ENCODE measurements at regions not wholly inside any gene's neighbourhood (a gene's known extent, or its start where the extent isn't known, plus 50 kb on each side); places are given as distances from the start of the nearest gene placed in this dataset.
A peak's percentile ranks its signal among the peaks of the same experiment; 100 is the strongest.

- TF ChIP-seq POLR2AphosphoS5 (IDR thresholded peaks at IDR 0.05): no peak
- TF ChIP-seq EP300 (IDR thresholded peaks at IDR 0.05): no peak
- no peak for TF ChIP-seq POLR2A (IDR thresholded peaks at IDR 0.05)
- TF ChIP-seq CTCF (IDR thresholded peaks at IDR 0.05): peak in 3 of 4 experiments; percentile 15 to 51 (median 24)
- Histone ChIP-seq H3K27me3 (no peaks in the 10 kb centered on the region), H3K9me3 (no peaks in the 10 kb centered on the region), H3K4me1 (no peaks in the 10 kb centered on the region), H3K4me3 (no peak overlapping the region), H3K36me3 (no peaks in the 10 kb centered on the region), H3K27ac (no peak overlapping the region)
- ATAC-seq: no peak
These were observed 1183.2 kb upstream of the ACVR2A start for GRCh38 chr2:146661473-146662096.

GRCh38 chr2:146659976-146660375 lies 1184.9 kb upstream of the ACVR2A start:
- H3K4me1 ChIP-seq: no peaks in the 10 kb centered on the region
- H3K36me3 ChIP-seq: no peaks in the 10 kb centered on the region
- no peaks in the 10 kb centered on the region for H3K9me3 ChIP-seq
- 80 to 100% methylated on average over 1 of the region's 1 CpG for WGBS, 2 donors (ENCODE audit: low coverage in 1 of 2)
- TF ChIP-seq POLR2AphosphoS5 (IDR thresholded peaks at IDR 0.05): no peak
- no peak for TF ChIP-seq CTCF (IDR thresholded peaks at IDR 0.05)
- no peak for TF ChIP-seq POLR2A (IDR thresholded peaks at IDR 0.05)
- no peak for TF ChIP-seq EP300 (IDR thresholded peaks at IDR 0.05)
- H3K4me3 ChIP-seq: no peak overlapping the region
- H3K27me3 ChIP-seq: no peaks in the 10 kb centered on the region
- no peak overlapping the region for H3K27ac ChIP-seq
- ATAC-seq: no peak

GRCh38 chr2:146652311-146652710 lies 1192.5 kb upstream of the ACVR2A start:
- no peak for TF ChIP-seq POLR2A (IDR thresholded peaks at IDR 0.05)
- no peaks in the 10 kb centered on the region for H3K27me3 ChIP-seq
- no peak for ATAC-seq
- no peak overlapping the region for H3K27ac ChIP-seq
- H3K9me3 ChIP-seq: peaks cover 0 to 4% (median 0%) of the 10 kb centered on the region in 3 donors
- H3K4me1 ChIP-seq: no peaks in the 10 kb centered on the region
- no peak overlapping the region for H3K4me3 ChIP-seq
- WGBS, 2 donors (ENCODE audit: low coverage in 1 of 2): 72 to 77% methylated on average over 2 of the region's 2 CpGs
- H3K36me3 ChIP-seq: no peaks in the 10 kb centered on the region

- H3K4me1 ChIP-seq: no peaks in the 10 kb centered on the region
- H3K9me3 ChIP-seq: peaks cover 0 to 7% (median 0%) of the 10 kb centered on the region in 3 donors
- no peak overlapping the region for H3K27ac ChIP-seq
- H3K4me3 ChIP-seq: no peak overlapping the region
- TF ChIP-seq POLR2AphosphoS5 (IDR thresholded peaks at IDR 0.05) (no peak), CTCF (IDR thresholded peaks at IDR 0.05) (no peak), POLR2A (IDR thresholded peaks at IDR 0.05) (no peak), EP300 (IDR thresholded peaks at IDR 0.05) (no peak)
- no peaks in the 10 kb centered on the region for H3K36me3 ChIP-seq
- H3K27me3 ChIP-seq: no peaks in the 10 kb centered on the region
- 43 to 67% methylated on average over 2 to 3 of the region's 3 CpGs for WGBS, 2 donors (ENCODE audit: low coverage in 1 of 2)
- no peak for ATAC-seq
These were observed 1193.5 kb upstream of the ACVR2A start for GRCh38 chr2:146651361-146651760.

- Histone ChIP-seq H3K4me1 (no peaks in the 10 kb centered on the region), H3K27me3 (no peaks in the 10 kb centered on the region), H3K9me3 (peaks cover 0 to 12% (median 0%) of the 10 kb centered on the region in 3 donors), H3K27ac (no peak overlapping the region), H3K36me3 (no peaks in the 10 kb centered on the region), H3K4me3 (no peak overlapping the region)
- ATAC-seq: no peak
- TF ChIP-seq EP300 (IDR thresholded peaks at IDR 0.05) (no peak), POLR2A (IDR thresholded peaks at IDR 0.05) (no peak), CTCF (IDR thresholded peaks at IDR 0.05) (no peak), POLR2AphosphoS5 (IDR thresholded peaks at IDR 0.05) (no peak)
- WGBS, 2 donors (ENCODE audit: low coverage in 1 of 2): 100% methylated on average over 1 of the region's 4 CpGs; no CpG with 5 or more reads in 1 of the 2 donors
These were observed 1202.8 kb upstream of the ACVR2A start for GRCh38 chr2:146642066-146642465.
